WI38 (cell line): ENCODE measurements at regions not wholly inside any gene's neighbourhood (a gene's known extent, or its start where the extent isn't known, plus 50 kb on each side); places are given as distances from the start of the nearest gene placed in this dataset.

Experiments
- H3K4me3 ChIP-seq: 2 replicates; pipeline ENCODE4 v1.5.1; 2011; ENCODE audit warnings: low read depth, mild to moderate bottlenecking, control low read depth, low read length
- CTCF ChIP-seq: IDR thresholded peaks from 2 replicates; pipeline ENCODE4 v1.5.1; 2012; ENCODE audit warnings: low read depth, mild to moderate bottlenecking, control low read depth, low read length

GRCh38 chr3:16024548-16024947, 149.9 kb upstream of the GALNT15 start:
- H3K4me3 ChIP-seq = no peak overlapping the region
- TF ChIP-seq CTCF = no peak

GRCh38 chr3:16026753-16027152, 147.7 kb upstream of the GALNT15 start:
- TF ChIP-seq CTCF = no peak
- no peak overlapping the region for H3K4me3 ChIP-seq

GRCh38 chr3:16028604-16029003, 145.9 kb upstream of the GALNT15 start:
- H3K4me3 ChIP-seq = no peak overlapping the region
- TF ChIP-seq CTCF = no peak

- H3K4me3 ChIP-seq = no peak overlapping the region
- no peak for TF ChIP-seq CTCF
Measured at GRCh38 chr3:16030342-16030741, 144.1 kb upstream of the GALNT15 start.

- TF ChIP-seq CTCF = no peak
- H3K4me3 ChIP-seq = no peak overlapping the region
Measured at GRCh38 chr3:16031434-16031833, 143.0 kb upstream of the GALNT15 start.

- no peak overlapping the region for H3K4me3 ChIP-seq
- TF ChIP-seq CTCF = no peak
Measured at GRCh38 chr3:16033889-16034687, 140.4 kb upstream of the GALNT15 start.

GRCh38 chr3:16040991-16041390, 133.5 kb upstream of the GALNT15 start:
- no peak for TF ChIP-seq CTCF

More at GRCh38 chr3:16040991-16041390, 133.5 kb upstream of the GALNT15 start:
- H3K4me3 ChIP-seq = no peak overlapping the region
